Liver (tissue), 8 donors: ENCODE measurements at regions not wholly inside any gene's neighbourhood (a gene's known extent, or its start where the extent isn't known, plus 50 kb on each side); places are given as distances from the start of the nearest gene placed in this dataset.

Experiments used
- DNase-seq: peaks from one replicate; pipeline ENCODE4 v3.0.0-alpha.2; 2017; ENCODE audit warnings: low spot score
- H3K27ac ChIP-seq, 2 donors: one replicate each; pipeline ENCODE4 v1.7.0; 2013; ENCODE audit warnings: inconsistent platforms in 2 of 2, low read length in 2 of 2, control low read depth in 1 of 2, low read depth in 1 of 2, mild to moderate bottlenecking in 1 of 2
- H3K27me3 ChIP-seq, 4 donors: one replicate each; pipeline versions ENCODE4 v1.6.1 to v1.7.0; 2013; ENCODE audit warnings: low read length in 3 of 4, inconsistent platforms in 1 of 4, mild to moderate bottlenecking in 1 of 4, moderate library complexity in 1 of 4; ENCODE audit not compliant: control insufficient read depth in 4 of 4, insufficient read depth in 4 of 4
- H3K36me3 ChIP-seq, 4 donors: one replicate each; pipeline versions ENCODE4 v1.6.1 to v1.7.0; 2013; ENCODE audit warnings: low read length in 3 of 4, mild to moderate bottlenecking in 3 of 4, low read depth in 1 of 4, moderate library complexity in 1 of 4; ENCODE audit not compliant: control insufficient read depth in 4 of 4, insufficient read depth in 3 of 4
- H3K4me1 ChIP-seq, 4 donors: one replicate each; pipeline versions ENCODE4 v1.6.1 to v1.7.0; 2013; ENCODE audit warnings: low read length in 3 of 4, mild to moderate bottlenecking in 3 of 4, moderate library complexity in 1 of 4; ENCODE audit not compliant: control insufficient read depth in 4 of 4, insufficient read depth in 4 of 4
- H3K4me3 ChIP-seq, 3 donors: one replicate each; pipeline versions ENCODE4 v1.6.1 to v1.7.0; 2013; ENCODE audit warnings: low read length in 3 of 3, control low read depth in 1 of 3, low read depth in 1 of 3, mild to moderate bottlenecking in 1 of 3
- H3K9ac ChIP-seq, 2 donors: one replicate each; pipeline ENCODE4 v1.7.0; 2013; ENCODE audit warnings: low read length in 2 of 2, mild to moderate bottlenecking in 2 of 2, moderate library complexity in 2 of 2, control low read depth in 1 of 2, low read depth in 1 of 2
- H3K9me3 ChIP-seq, 4 donors: one replicate each; pipeline versions ENCODE4 v1.6.1 to v1.7.0; 2013; ENCODE audit warnings: low read length in 3 of 4; ENCODE audit not compliant: control insufficient read depth in 4 of 4
- EGR1 ChIP-seq, 2 donors: IDR thresholded peaks; 2 replicates each; pipeline ENCODE4 v1.6.1; 2016 to 2018; ENCODE audit warnings: antibody characterized with exemption in 2 of 2, low read depth in 2 of 2
- FOXA1 ChIP-seq: IDR thresholded peaks from 2 replicates; pipeline ENCODE4 v1.6.1; 2016; ENCODE audit warnings: antibody characterized with exemption
- FOXA2 ChIP-seq: IDR thresholded peaks from 2 replicates; pipeline ENCODE4 v1.6.1; 2016; ENCODE audit warnings: antibody characterized with exemption
- GABPA ChIP-seq, 2 donors: IDR thresholded peaks in 1 of 2; conservative IDR thresholded peaks in 1 of 2; 2 replicates each; pipeline ENCODE4 v1.6.1; 2016; ENCODE audit warnings: antibody characterized with exemption in 2 of 2, mild to moderate bottlenecking in 1 of 2, moderate library complexity in 1 of 2
- HNF4A ChIP-seq, 2 donors: conservative IDR thresholded peaks; 2 replicates each; pipeline ENCODE4 v1.6.1; 2016; ENCODE audit warnings: antibody characterized with exemption in 2 of 2, mild to moderate bottlenecking in 2 of 2
- HNF4G ChIP-seq: IDR thresholded peaks from 2 replicates; pipeline ENCODE4 v1.6.1; 2016; ENCODE audit warnings: antibody characterized with exemption
- JUND ChIP-seq, 2 donors: IDR thresholded peaks; 2 replicates each; pipeline ENCODE4 v1.6.1; 2016; ENCODE audit warnings: antibody characterized with exemption in 2 of 2
- NR2F2 ChIP-seq: IDR thresholded peaks from 2 replicates; pipeline ENCODE4 v1.6.1; 2016; ENCODE audit warnings: antibody characterized with exemption
- RAD21 ChIP-seq, 2 donors: IDR thresholded peaks; 2 replicates each; pipeline ENCODE4 v1.6.1; 2016; ENCODE audit warnings: antibody characterized with exemption in 2 of 2, mild to moderate bottlenecking in 2 of 2
- RXRA ChIP-seq, 2 donors: IDR thresholded peaks; 2 replicates each; pipeline ENCODE4 v1.6.1; 2017 to 2018; ENCODE audit warnings: antibody characterized with exemption in 2 of 2, mild to moderate bottlenecking in 1 of 2
- SP1 ChIP-seq: IDR thresholded peaks from 2 replicates; pipeline ENCODE4 v1.6.1; 2018; ENCODE audit warnings: antibody characterized with exemption, mild to moderate bottlenecking
- TAF1 ChIP-seq: conservative IDR thresholded peaks from 2 replicates; pipeline ENCODE4 v1.6.1; 2016; ENCODE audit warnings: antibody characterized with exemption, mild to moderate bottlenecking
- YY1 ChIP-seq: IDR thresholded peaks from 2 replicates; pipeline ENCODE4 v1.6.1; 2016; ENCODE audit warnings: antibody characterized with exemption, mild to moderate bottlenecking
- WGBS: extraction: QIAGEN DNeasy Blood & Tissue Kit; methylation state at CpG from one replicate; pipeline ENCODE4 v1.1.7; 2013; 5-methylcytosine and 5-hydroxymethylcytosine counted together
- TF ChIP-seq, protein P1 (sequence below): IDR thresholded peaks from 2 replicates; pipeline ENCODE4 v1.6.1; 2016; ENCODE audit warnings: antibody characterized with exemption
- TF ChIP-seq, protein P2 (sequence below): IDR thresholded peaks from 2 replicates; pipeline ENCODE4 v1.6.1; 2016; ENCODE audit warnings: antibody characterized with exemption
- TF ChIP-seq, protein P3 (sequence below): fragments of 150-350 bp; IDR thresholded peaks from 2 replicates; pipeline ENCODE4 v1.5.1; 2017; ENCODE audit warnings: improper control_type of control experiment, low read depth, low read length; ENCODE audit not compliant: missing input control
- TF ChIP-seq, protein P4 (sequence below): IDR thresholded peaks from 2 replicates; pipeline ENCODE4 v1.6.1; 2016; ENCODE audit warnings: antibody characterized with exemption
- TF ChIP-seq, protein P5 (sequence below): IDR thresholded peaks from 2 replicates; pipeline ENCODE4 v1.6.1; 2016; ENCODE audit warnings: antibody characterized with exemption, mild to moderate bottlenecking
- donor health status: healthy.
- donor health status: healthy.
- donor health status: healthy.
- donor health status: healthy.
- donor health status: healthy.

DNA sequence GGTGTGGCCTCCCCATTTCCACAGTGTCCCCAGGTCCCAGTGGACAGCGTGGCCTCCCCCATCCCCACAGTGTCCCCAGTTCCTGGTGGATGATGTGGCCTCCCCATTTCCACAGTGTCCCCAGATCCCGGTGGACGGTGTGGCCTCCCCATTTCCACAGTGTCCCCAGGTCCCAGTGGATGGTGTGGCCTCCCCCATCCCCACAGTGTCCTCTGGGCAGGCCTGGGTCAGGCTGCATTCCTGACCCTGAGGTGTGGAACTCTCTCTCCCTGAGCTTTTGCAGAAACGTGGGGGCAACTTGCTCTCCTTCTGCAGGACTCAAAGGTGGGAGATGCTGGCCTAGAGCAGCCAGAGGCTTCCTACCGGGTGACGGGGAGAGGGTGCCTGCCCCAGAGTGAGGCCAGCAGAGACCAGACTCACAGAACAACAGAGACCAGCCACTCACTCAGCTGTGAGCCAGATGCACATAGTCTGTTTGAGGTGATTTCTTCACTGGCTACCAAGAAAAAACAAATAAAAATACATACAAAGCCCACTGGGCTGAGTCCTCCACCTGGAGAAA lies 85.8 kb upstream of the FGF3 start:
- TF ChIP-seq RXRA (IDR thresholded peaks at IDR 0.05) (no peak), FOXA1 (no peak), GABPA (IDR thresholded peaks at IDR 0.05 in 1 of 2, conservative IDR thresholded peaks at IDR 0.05 in 1 of 2) (no peak), EGR1 (IDR thresholded peaks at IDR 0.05; ENCODE audit: low read depth in 2 of 2) (no peak), JUND (IDR thresholded peaks at IDR 0.05) (no peak), RAD21 (IDR thresholded peaks at IDR 0.05) (no peak), NR2F2 (no peak), FOXA2 (no peak), YY1 (no peak), HNF4G (no peak), SP1 (no peak), TAF1 (no peak), HNF4A (conservative IDR thresholded peaks at IDR 0.05) (no peak)
- TF ChIP-seq, protein P1, sequence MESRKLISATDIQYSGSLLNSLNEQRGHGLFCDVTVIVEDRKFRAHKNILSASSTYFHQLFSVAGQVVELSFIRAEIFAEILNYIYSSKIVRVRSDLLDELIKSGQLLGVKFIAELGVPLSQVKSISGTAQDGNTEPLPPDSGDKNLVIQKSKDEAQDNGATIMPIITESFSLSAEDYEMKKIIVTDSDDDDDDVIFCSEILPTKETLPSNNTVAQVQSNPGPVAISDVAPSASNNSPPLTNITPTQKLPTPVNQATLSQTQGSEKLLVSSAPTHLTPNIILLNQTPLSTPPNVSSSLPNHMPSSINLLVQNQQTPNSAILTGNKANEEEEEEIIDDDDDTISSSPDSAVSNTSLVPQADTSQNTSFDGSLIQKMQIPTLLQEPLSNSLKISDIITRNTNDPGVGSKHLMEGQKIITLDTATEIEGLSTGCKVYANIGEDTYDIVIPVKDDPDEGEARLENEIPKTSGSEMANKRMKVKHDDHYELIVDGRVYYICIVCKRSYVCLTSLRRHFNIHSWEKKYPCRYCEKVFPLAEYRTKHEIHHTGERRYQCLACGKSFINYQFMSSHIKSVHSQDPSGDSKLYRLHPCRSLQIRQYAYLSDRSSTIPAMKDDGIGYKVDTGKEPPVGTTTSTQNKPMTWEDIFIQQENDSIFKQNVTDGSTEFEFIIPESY, result no peak
- TF ChIP-seq, protein P2, sequence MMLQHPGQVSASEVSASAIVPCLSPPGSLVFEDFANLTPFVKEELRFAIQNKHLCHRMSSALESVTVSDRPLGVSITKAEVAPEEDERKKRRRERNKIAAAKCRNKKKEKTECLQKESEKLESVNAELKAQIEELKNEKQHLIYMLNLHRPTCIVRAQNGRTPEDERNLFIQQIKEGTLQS, result no peak
- TF ChIP-seq, protein P3, sequence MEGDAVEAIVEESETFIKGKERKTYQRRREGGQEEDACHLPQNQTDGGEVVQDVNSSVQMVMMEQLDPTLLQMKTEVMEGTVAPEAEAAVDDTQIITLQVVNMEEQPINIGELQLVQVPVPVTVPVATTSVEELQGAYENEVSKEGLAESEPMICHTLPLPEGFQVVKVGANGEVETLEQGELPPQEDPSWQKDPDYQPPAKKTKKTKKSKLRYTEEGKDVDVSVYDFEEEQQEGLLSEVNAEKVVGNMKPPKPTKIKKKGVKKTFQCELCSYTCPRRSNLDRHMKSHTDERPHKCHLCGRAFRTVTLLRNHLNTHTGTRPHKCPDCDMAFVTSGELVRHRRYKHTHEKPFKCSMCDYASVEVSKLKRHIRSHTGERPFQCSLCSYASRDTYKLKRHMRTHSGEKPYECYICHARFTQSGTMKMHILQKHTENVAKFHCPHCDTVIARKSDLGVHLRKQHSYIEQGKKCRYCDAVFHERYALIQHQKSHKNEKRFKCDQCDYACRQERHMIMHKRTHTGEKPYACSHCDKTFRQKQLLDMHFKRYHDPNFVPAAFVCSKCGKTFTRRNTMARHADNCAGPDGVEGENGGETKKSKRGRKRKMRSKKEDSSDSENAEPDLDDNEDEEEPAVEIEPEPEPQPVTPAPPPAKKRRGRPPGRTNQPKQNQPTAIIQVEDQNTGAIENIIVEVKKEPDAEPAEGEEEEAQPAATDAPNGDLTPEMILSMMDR, result no peak
- TF ChIP-seq, protein P4, sequence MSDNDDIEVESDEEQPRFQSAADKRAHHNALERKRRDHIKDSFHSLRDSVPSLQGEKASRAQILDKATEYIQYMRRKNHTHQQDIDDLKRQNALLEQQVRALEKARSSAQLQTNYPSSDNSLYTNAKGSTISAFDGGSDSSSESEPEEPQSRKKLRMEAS, result no peak
- TF ChIP-seq, protein P5, sequence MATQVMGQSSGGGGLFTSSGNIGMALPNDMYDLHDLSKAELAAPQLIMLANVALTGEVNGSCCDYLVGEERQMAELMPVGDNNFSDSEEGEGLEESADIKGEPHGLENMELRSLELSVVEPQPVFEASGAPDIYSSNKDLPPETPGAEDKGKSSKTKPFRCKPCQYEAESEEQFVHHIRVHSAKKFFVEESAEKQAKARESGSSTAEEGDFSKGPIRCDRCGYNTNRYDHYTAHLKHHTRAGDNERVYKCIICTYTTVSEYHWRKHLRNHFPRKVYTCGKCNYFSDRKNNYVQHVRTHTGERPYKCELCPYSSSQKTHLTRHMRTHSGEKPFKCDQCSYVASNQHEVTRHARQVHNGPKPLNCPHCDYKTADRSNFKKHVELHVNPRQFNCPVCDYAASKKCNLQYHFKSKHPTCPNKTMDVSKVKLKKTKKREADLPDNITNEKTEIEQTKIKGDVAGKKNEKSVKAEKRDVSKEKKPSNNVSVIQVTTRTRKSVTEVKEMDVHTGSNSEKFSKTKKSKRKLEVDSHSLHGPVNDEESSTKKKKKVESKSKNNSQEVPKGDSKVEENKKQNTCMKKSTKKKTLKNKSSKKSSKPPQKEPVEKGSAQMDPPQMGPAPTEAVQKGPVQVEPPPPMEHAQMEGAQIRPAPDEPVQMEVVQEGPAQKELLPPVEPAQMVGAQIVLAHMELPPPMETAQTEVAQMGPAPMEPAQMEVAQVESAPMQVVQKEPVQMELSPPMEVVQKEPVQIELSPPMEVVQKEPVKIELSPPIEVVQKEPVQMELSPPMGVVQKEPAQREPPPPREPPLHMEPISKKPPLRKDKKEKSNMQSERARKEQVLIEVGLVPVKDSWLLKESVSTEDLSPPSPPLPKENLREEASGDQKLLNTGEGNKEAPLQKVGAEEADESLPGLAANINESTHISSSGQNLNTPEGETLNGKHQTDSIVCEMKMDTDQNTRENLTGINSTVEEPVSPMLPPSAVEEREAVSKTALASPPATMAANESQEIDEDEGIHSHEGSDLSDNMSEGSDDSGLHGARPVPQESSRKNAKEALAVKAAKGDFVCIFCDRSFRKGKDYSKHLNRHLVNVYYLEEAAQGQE, result no peak
- Histone ChIP-seq H3K27me3 (no peaks in the 10 kb centered on the region), H3K9me3 (no peaks in the 10 kb centered on the region), H3K9ac (no peak overlapping the region), H3K36me3 (no peaks in the 10 kb centered on the region), H3K4me3 (no peak overlapping the region), H3K27ac (no peak overlapping the region), H3K4me1 (peaks cover 2 to 9% (median 6%) of the 10 kb centered on the region in 4 donors)
- 83% methylated on average over 6 of the region's 6 CpGs for WGBS
- DNase-seq, result no peak
